SKM-1 treated with dmso at 0.1 percent for 144 hours (cell line): ENCODE measurements at regions not wholly inside any gene's neighbourhood (a gene's known extent, or its start where the extent isn't known, plus 50 kb on each side); places are given as distances from the start of the nearest gene placed in this dataset.
"Not testable (repeated sequence)": the region's sequence is repeated elsewhere in the genome, so short reads cannot be mapped to it uniquely, and the experiment has no call there.

Source experiments
- DNase-seq: peaks from one replicate; lab custom pipeline; 2025; ENCODE audit not compliant: unreplicated experiment; lab: John Stamatoyannopoulos, UW

DNA sequence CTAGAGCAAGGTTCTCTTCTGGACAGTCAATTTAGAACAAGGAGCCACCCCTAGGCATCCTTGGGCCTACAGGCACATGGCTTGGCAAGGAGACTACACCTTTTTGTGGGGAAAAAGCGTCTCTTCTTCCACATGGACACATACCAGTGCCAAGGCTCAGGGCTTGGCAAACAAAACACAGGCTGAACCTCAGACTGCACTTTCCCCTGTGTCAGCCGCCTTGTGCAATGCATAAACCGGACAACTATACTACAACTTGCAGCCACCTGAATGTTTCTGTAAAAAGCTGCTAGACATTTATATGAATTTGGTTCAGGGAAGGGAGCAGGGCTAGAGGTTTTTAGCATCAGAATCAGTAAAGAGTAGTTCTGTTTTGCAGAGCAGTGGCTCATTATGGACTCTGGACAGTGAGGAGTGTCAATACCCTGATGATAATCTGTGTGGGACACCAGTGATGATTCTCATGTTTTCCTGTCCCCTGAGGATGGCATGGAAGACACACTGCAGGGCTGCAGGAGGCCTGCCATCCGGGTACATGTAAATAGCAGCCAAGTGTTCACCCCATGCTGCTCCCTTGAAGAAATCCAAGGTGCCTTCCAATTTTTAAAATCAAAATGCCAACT is 118.9 kb downstream of the GATA3 start:
- no peak for DNase-seq

DNA sequence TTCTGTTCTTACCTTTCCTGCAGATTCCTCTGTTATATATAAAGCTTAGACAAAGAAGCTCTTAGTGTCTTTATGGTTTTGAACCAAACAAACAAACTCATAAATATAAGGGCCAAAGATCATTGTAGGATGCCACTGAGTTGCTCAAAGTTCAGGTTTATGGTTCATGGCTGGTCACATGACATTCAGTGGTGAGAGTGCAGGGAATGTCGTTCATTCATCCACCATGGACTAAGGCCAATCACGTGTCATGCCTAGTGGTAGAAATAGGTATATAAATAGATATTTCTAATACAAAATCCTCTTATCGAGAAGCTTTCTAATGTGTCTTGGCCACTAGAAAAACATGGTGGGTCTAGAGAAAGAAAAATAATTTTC is 119.4 kb downstream of the GATA3 start:
- DNase-seq, result no peak

DNA sequence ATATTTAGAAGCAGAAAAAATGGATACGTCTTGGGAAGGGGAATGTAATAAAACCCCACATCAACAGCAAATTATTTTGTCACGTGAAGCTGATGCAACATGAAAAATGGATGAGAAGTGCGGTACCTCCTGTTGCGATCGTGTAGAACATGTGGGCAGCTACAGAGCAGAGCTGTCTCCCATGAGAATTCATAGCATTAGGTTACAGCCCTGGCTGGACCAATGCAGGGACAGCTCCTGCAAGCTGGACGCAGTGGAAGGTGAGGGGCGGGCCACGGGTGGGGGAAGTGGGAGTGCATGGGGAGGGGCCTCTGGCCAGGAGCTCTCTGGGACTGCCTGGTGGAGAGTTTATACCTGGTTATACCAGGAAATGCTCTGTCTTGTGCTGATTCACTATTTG is 120.3 kb downstream of the GATA3 start:
- DNase-seq, result no peak

DNA sequence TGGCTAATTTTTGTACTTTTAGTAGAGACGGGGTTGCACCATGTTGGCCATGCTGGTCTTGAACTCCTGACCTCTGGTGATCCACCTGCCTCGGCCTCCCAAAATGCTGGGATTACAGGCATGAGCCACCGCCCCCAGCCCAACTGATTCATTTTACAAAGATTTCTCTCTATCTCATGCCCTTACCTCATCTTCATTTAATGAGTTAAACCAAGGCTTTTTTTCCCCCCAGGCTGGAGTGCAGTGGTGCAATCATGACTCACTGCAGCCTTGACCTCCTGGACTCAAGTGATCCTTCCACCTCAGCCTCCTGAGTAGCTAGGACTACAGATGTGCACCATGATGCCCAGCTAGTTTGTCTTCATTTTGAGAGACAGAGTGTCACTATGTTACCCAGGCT is 123.0 kb downstream of the GATA3 start:
- not testable (repeated sequence) for DNase-seq

DNA sequence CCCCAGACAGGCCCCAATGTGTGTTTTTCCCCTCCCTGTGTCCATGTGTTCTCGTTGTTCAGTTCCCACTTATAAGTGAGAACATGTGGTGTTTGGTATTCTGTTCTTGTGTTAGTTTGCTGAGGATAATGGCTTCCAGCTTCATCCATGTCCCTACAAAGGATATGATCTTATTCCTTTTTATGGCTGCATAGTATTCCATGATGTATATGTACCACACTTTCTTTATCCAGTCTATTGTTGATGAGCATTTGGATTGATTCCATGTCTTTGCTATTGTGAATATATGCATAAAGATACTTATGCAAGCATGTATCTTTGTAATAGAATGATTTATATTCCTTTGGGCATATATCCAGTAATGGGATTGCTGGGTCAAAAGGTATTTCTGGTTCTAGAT is 125.3 kb downstream of the GATA3 start:
- not testable (repeated sequence) for DNase-seq

DNA sequence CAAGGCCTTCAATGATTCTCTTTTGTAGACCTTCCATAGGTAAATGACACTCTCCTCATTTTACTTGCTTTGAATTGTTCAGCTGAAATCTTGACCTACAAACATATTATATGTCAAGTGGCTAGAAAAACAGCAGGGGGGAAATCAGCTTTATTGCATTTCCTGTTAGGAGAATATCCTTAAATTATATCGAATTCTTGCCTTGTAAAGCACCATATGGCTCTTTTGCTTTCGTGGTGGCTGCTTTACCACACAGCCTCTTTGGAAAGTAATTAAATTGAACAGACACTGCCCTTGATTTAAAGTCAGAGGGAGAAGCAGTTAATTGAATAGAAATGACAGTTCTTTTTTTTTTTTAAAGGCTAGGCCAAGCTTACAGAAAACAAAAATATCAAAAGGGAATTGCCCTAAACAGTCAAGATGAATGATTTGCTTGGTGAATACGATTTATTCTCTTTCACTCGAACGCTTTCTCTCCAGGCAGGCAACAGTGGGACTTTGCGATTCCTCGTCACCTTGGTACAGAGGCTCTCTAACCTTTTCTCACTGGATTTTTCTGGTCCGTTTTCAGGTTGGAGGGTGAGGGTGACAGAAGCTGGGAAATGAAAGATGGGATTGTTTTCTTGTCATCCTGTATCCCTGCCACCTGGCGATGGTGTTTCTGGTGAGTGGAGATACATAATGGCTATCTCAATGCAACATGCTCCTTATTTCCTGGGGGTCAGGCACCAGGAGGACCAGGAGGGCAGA is 126.0 kb downstream of the GATA3 start:
- DNase-seq, result no peak

DNA sequence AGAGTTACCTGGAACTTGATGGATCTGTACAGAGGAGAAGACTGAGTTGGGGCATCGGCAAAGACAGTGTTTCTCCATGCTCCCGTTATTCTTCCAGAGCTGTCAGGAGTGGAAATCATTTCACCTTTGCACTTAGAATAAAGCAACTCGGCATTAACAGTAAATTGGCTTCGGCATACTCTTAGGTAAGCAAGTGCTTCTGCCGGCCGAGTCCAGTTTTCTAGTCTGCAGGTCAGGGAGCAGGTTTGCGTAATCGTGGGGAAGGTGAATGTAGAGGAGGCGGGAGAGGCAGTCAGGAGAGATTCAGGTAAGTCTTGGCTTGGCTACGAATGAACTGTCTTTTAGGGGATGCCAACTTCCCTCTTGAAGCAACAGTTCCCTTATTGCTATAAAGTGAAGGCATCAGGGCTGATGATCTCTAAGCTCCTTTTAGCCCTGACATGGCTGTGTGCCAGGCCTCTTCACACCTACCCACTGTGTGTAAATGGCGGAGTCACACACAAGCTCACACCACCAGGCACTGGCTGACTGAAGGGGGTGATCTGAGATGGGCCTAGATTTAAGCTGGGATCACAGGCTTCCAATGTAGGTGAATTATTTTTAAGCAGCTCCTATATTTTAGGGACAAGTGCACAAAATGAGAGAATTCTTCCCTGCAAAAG is 127.1 kb downstream of the GATA3 start:
- DNase-seq, result no peak

DNA sequence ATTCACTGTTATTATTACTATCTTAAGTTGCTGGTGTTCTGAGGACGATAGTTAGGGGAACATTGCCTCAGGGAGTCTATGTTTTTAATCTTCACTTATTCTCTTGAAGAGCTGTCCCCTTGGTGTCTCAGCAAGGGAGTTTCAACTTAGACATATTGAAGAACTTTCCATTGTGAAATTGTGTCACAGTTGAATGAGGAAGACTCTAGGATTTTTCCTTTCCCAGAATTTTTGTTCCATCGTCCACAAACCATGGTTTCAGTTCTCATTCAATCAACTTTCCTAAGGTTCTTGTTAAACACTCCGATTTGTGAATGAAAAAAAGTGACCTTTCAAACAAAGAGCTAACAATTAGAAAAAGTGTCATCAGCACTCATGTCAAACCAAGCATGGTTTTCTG is 128.3 kb downstream of the GATA3 start:
- no peak for DNase-seq

DNA sequence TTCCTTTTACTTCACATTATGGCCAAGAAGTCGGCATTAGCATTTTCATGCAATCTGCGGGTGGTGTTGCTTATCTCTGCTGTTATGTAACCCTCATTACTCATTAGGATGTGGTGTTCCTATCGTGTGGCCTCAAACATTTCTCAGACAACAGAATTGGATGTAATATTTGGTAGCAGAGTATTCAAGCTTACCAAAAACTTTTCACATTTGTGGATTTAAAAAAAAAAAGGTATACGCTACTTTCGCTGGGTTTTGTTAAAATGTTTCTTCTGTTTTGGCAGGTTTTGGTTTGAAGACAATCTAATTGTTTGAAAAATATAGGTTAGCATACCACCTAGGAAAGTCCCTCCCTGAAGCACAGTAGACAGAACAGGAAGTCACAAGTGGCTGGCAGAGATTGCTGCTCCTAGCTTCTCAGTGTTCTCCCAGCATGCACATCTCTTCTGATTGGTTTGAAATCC is 128.8 kb downstream of the GATA3 start:
- DNase-seq, result no peak

DNA sequence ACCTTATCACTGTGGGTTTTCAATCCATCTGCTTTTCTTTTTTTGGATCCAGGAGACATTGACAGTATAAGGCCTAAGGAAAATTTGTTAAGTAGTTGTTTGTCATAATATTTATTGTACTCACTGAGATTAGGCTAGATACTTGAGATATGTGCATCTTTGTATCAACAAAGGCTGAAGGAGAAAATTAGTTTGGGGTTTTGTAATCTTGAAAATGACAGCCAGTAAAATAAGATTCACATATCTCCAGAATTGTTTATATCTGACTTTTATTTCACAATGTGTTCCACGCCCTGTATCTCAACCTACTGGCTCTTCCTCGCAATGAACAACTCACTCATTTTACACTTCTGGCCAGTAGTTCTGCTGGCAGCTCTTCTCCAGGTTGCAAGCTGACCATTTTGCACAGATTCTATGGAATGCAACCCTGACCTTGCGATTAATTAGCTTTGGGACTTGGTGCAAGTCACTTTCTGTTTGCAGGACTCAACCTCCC is 132.7 kb downstream of the GATA3 start:
- DNase-seq, result no peak

DNA sequence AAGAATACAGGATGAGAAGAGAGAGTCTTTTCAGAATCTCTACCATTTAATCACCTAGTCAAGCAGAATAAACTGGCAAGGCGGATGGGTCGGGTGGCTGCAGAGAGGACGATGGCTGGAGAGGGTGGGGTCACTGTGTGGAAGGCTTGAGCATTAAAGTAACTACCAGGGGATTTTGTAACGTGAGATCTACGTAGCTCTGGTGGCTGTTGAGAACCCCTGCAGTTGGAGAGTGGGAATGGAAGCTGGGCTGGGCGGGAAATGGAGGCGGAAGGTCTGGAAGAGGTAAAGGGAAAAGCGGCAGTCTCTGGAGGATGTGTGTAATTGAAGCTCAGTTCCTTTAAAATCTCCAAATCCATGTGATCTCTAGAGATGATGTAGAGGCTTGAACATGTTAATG is 135.0 kb downstream of the GATA3 start:
- no peak for DNase-seq

DNA sequence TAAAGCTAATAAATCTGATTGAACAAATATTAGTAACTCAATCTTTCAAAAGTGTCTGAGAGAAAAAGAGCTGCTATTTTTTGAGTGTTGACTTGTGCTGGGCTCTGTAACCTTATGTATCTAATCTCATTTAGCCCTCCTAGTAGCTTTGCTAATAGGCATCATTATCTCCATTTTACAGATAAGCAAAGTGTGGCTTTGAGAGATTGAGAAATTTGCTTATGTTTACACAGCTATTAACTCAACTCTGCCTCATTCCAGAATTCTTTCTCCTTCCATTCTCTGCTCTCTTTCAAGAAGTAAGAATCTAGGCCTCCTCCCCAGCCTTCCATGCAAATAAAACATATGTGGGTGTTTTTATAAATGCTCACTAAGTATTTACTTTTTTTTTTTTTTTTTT is 137.8 kb downstream of the GATA3 start:
- DNase-seq, result no peak

DNA sequence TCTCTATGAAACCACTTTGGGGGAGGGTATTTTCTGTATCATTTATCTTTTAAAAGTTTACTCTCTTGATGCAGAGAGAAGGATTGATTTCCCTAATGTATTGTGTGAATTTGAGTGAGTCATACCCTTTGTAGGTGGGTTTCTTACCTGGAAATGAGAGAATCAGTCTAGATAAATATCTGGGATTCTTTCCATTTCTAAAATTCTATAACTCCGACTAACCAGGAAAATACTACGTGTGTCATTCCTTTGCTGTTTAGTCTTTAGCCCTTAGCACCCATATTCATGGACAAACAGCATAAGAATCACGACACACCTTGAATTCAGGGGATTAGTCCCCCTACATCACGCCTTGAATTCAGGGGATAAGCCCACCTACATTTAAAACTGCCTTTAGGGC is 139.1 kb downstream of the GATA3 start:
- no peak for DNase-seq

DNA sequence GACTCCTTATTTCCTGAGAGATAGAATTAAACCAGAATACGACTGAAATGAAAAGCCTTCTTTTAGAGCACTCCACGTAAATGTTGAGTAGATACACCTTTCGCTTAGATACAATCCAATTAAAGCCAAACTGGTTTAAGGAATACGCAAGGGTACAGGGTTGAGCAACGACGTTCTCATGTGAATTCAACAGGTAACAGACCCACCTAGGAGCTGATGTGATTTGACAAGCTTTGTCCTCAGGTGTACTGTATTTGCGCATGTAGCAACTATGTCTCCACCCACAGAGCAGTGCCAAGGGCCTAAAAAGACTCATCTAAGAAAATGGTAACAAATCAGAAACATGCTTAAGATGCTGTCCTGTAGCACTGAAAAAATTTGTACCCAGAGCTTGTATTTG is 139.6 kb downstream of the GATA3 start:
- DNase-seq, result no peak

DNA sequence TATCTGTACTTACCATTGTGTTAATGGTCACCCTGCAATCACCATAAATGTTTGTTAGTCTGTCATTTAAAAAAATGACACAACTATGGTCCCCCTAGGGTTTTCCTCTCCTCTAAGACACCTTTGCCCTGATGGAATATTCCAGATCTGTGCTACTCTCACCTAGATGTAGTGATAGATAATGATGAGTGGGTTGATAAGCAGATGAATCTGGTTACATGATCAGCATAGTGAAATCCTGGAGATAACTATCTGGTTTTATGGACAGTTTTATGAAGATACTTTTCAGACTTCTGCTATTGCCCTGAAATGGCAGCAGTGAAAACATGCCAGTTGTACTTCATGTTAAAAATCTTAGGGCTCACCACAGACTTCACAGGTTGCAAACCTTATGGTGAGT is 152.4 kb downstream of the GATA3 start:
- DNase-seq, result no peak

DNA sequence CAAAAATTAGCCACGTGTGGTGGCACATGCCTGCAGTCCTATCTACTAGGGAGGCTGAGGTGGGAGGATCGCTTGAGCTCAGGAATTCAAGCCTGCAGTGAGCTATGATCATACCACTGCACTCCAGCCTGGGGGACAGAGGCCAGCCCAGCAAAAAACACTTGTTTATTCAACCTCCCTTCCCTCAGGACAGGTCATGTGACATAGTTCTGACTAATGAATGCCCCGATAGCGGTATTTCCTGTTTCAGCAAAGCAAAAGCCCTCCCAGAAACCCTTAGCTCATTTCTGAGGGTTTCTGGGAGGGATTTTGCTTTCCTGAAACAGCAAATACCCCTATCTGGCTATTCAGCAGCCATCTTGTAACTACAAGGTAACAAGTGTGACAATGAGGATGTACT is 157.1 kb downstream of the GATA3 start:
- no peak for DNase-seq

DNA sequence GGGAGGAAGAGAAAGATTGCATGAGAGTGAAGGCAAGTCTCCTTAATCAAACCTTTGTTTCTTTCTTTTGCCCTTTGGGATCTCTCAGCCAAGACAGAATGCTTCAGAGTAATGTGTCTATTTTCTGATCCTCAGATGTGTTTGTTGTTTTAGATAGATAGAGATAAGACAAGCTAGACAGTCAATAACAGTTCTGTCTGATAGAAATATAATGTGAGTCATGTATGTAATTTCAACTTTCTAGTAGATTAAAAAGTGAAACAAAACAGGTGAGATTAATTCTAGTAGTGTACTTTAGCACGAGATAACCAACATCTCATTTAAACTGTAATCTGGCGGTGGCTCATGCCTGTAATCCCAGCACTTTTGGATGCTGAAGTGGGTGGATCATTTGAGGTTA is 159.2 kb downstream of the GATA3 start:
- DNase-seq, result no peak

DNA sequence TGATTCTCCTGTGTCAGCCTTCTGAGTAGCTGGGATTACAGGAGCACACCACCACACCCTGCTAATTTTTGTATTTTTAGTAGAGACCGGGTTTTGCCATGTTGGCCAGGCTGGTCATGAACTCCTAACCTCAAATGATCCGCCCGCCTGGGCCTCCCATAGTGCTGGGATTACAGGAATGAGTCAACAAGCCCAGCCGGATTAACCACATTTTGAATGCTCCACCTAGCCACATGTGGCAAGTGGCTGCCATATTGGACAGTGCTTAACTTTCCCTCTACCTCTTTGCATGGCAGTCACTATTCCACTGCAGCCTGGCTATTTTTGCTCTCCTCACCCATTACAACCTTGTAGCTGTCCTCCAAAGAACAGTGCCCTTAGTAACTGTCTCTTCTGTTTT is 160.1 kb downstream of the GATA3 start:
- no peak for DNase-seq

DNA sequence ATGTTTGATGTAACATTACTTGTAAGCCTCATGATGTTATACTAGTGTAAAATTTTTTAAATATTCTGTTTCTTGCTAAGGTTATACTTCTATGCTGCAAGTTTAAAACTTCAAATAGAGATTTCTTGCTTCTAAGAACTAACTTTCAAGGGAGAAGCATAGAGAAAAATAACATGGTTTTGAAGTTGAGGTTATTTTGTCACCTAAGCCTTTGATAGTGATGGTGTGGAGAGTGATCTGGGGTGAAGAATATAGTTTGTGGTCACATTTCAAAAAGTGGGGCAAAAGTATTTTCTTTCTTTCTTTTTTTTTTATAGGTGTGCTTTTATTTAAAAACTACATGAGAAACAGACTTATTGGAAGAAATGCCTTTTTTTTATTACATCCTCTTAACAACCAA is 162.4 kb downstream of the GATA3 start:
- DNase-seq, result no peak

DNA sequence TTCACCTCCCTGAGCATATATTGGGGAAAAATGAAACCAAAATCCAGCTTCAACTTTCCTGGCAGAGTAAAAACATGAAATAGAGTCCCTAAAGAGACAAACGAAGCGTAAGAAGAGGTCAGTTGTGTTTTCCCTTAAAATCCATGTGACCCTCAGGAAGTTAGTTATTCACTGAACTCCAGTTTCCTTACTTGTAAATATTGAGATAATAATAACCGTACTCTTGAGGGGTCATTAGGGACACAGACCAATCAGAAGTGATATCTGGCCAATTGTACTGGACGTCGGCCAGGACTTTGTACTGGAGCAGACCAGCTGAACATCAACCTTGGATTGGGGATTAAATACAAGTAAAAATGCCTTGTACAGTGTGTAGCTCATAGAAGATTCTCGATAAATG is 167.0 kb downstream of the GATA3 start:
- DNase-seq, result no peak

DNA sequence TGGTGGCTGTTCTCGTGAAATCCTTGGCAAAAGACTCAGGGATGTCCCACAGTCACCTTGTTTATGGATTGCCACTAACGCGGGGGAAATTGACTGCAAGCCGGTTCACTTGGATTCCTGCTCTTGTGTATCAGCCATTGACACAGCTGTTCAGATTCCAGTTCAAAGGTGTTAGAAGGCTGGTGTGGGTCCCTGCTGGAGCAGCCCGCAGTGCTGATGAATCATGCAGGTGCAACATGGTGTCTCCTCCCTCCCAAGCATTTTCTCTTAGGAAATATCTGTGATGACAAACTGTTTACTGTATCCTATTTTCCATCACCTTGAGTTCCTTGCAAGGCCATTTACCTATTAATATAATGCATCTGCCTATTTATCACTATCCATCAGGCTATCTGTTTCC is 170.1 kb downstream of the GATA3 start:
- no peak for DNase-seq

DNA sequence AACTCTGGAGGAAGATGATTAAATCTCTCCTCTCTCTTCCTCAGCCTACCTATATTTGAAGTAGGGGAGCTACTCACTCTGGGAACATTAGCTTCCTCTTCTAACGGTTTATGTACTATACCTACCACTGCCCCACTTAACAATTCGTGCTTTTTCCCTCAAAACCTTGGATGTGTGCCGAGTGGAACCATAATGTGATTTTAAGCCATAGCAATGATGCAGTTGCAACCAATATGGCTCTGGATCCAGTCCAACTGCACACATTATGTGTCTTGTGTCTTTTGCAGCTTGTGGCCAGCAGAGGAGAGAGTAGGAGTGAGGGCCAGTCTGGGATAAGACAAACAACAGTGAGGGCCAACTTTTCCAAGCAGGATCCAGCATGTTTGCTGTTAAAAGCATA is 170.7 kb downstream of the GATA3 start:
- DNase-seq, result no peak
